GM18951 (cell line): ENCODE measurements at regions not wholly inside any gene's neighbourhood (a gene's known extent, or its start where the extent isn't known, plus 50 kb on each side); places are given as distances from the start of the nearest gene placed in this dataset.

ENCODE experiments used
- POLR2A ChIP-seq: IDR thresholded peaks from 4 replicates; pipeline ENCODE4 v1.6.1; 2011; ENCODE audit warnings: mild to moderate bottlenecking; ENCODE audit not compliant: insufficient read length, insufficient read depth; ENCODE audit errors: extremely low read depth
- in situ Hi-C: fragments of 300-500 bp; cut with MboI; formaldehyde crosslinking; loops from one replicate; pipeline ENCODE4 v1.12.0; 2022; ENCODE audit warnings: low sequenced_read_pairs, mixed read lengths, inconsistent platforms; ENCODE audit not compliant: unreplicated experiment

- in situ Hi-C loops, result no loop called here
- no peak for TF ChIP-seq POLR2A
These were observed 304.7 kb downstream of the COG6 start for GRCh38 chr13:39960191-39960590.

- in situ Hi-C loops, result no loop called here
- TF ChIP-seq POLR2A, result no peak
These were observed 305.6 kb downstream of the COG6 start for GRCh38 chr13:39961036-39961435.

GRCh38 chr13:39963612-39964011 is 308.1 kb downstream of the COG6 start:
- no peak for TF ChIP-seq POLR2A
- in situ Hi-C loops, result no loop called here

DNA sequence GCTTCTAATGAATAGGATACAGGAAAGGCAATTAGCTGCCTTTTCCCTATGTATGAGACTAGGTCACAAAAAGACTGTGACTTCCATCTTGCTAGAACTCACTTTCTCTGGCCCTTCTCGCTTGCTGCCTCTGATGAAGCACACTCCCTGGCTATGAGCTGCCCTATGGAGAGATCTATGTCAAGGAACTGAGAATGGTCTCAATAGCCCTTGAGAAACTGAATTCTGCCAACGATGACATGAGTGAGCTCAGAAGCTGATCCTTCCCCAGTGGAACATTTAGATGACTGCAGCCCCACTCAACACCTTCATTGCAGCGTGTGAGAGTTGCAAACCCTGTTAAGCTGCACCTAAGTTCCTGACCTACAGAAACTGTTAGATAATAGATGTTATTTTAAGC is 309.8 kb downstream of the COG6 start:
- in situ Hi-C loops, result no loop called here
- no peak for TF ChIP-seq POLR2A

GRCh38 chr13:39967199-39967959 is 311.9 kb downstream of the COG6 start:
- no peak for TF ChIP-seq POLR2A
- in situ Hi-C loops, result no loop called here

GRCh38 chr13:39968646-39969475 is 313.4 kb downstream of the COG6 start:
- TF ChIP-seq POLR2A, result no peak
- in situ Hi-C loops, result no loop called here

- no peak for TF ChIP-seq POLR2A
- in situ Hi-C loops, result no loop called here
These were observed 314.9 kb downstream of the COG6 start for GRCh38 chr13:39970177-39970846.

DNA sequence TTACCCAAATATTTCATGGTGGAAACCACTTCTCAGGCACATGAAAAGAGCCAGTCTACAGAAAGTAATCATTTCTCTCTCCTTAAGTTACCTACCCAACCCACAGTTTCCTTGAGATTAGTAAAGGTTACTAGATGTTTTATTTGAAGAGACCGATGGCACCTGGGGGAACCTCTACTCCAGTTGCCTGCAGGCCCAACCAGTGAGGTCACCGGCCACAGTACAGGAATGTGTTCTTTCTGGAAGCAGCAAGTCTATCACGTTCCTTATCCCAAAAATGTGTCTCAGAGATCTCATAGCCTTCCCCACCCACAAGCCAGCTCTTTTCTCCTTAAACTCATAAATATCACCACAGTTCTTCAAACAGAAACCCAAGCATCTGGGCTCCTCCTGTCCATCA is 316.1 kb downstream of the COG6 start:
- no peak for TF ChIP-seq POLR2A
- in situ Hi-C loops, result no loop called here

- no peak for TF ChIP-seq POLR2A
- in situ Hi-C loops, result no loop called here
These were observed 321.0 kb downstream of the COG6 start for GRCh38 chr13:39976481-39976880.

DNA sequence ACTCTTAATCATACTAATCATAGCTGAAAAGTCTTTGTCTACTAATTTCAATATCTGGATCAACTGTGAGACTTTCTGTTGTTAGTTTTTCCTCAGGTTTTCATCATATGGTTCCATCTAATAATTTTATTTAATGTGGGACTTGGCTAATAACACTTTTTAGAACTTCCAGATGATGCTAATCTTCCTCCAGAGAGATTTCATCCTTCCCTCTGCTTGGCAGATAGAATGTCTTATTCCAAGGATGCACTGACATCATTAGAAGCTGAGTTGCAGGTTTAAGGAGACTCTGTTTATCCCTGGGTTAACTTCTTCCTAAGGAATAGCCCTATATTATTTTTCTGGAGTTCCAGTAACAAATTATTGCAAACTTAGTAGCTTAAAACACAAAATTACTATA is 325.6 kb downstream of the COG6 start:
- in situ Hi-C loops, result no loop called here
- no peak for TF ChIP-seq POLR2A

DNA sequence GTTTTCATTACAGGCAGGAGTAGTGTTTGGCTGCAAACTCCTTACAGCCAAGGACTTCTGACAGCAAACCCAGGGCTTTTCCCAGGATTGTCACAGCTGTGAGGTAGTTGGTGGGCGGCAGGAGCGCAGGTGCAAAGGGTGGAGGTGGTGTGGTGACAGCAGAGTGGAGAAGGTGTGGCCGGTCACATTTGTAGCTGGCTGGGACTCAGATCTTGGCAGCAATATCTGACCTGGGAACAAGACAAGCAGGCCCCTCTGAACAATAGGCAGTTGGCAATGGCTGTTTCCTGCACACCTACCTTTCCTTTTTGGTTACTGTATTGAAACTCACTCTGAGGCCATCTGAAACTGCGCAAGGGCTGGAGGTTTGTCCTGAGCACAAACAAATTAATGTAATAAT is 327.3 kb downstream of the COG6 start:
- in situ Hi-C loops, result no loop called here
- no peak for TF ChIP-seq POLR2A

- in situ Hi-C loops, result no loop called here
- TF ChIP-seq POLR2A, result no peak
These were observed 329.6 kb downstream of the COG6 start for GRCh38 chr13:39985071-39985470.

- in situ Hi-C loops, result no loop called here
- no peak for TF ChIP-seq POLR2A
These were observed 332.9 kb downstream of the COG6 start for GRCh38 chr13:39988351-39988750.

DNA sequence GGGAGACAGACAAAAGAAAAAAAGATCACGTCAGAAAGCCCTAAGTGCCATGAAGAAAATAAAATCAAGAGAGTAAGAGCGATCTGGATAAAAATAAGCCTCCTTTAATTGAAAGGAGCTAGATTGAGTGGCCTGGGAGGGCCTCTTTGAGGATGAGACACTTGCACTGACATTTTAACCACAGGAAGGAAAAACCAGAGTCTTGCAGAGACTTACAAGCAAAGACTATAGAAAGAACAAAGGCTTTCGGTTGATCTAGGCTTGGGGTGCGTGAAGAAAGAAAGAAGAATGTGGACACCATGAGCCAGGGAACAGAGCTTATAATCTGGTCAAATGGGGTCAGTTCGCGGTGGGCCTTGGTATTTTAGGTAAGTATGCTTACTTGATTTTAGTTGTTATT is 342.7 kb downstream of the COG6 start:
- in situ Hi-C loops, result no loop called here
- TF ChIP-seq POLR2A, result no peak

GRCh38 chr13:40002016-40002415 is 346.6 kb downstream of the COG6 start:
- TF ChIP-seq POLR2A, result no peak
- in situ Hi-C loops, result no loop called here
